ENCODE measurements at regions not wholly inside any gene's neighbourhood (a gene's known extent, or its start where the extent isn't known, plus 50 kb on each side); places are given as distances from the start of the nearest gene placed in this dataset.

GRCh38 chr2:120567128-120567527, 168.5 kb upstream of the GLI2 start:
- no peak for DNase-seq (ENCODE audit: low read depth in 2 of 2)

GRCh38 chr2:120568089-120568974, 167.3 kb upstream of the GLI2 start:
- DNase-seq (ENCODE audit: low read depth in 2 of 2): no peak

DNA sequence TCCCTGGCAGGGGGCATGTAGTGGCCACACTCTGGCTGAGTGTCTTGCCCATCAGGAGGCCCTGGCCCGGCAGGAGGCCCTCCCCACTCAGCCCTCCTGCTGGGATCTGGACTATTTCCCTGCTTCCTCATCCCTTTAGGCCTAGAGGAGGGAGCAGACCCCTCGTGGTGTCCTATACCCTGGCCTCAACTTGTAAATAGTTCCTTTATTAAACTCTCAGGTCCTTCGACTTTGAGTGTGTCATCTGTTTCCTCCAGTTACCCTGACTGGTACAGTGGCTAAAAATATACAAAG, 166.7 kb upstream of the GLI2 start:
- no peak for DNase-seq (ENCODE audit: low read depth in 2 of 2)

DNA sequence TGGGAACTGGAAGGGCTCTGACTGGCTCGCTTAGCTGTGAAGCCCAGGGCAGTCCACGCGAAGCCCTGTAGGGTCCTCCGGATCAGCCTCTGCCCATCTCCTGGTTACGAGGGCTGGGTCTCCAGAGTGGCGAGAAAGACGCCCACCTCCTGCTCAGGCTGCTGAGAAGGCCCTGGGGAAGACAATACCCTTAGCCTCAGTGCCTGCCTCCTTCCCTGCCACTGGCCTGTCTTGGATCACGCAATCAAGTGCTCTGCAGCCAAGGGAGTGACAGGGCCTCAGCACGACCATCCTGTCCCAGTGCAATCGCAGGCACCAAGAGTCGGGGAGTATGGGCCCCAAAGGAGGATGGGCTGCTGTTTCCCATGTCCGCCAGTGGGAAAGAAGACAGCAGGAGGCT, 165.7 kb upstream of the GLI2 start:
- no peak for DNase-seq (ENCODE audit: low read depth in 2 of 2)

DNA sequence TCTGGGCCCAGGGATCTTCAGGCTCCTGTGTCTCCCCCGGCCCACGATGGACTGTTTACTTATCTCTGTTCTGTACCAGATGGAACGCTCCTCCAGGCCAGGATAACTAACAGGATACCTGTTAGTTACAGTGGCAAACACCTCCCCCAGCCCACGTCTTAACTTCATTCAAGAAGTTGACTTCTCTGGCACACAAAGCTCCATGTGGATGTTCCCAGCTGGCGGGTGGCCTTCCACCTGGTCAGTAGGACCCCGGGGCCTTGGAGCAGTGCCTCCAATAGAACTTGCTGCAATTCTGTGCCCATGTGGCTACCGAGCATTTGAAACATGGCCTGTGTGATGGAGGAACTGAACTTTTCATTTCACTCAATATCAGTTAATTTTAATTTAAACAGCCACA, 165.1 kb upstream of the GLI2 start:
- DNase-seq (ENCODE audit: low read depth in 2 of 2): no peak

- no peak for DNase-seq (ENCODE audit: low read depth in 2 of 2)
Observed at GRCh38 chr2:120571015-120571728, 164.5 kb upstream of the GLI2 start.

GRCh38 chr2:120572226-120572625, 163.4 kb upstream of the GLI2 start:
- DNase-seq (ENCODE audit: low read depth in 2 of 2): no peak

DNA sequence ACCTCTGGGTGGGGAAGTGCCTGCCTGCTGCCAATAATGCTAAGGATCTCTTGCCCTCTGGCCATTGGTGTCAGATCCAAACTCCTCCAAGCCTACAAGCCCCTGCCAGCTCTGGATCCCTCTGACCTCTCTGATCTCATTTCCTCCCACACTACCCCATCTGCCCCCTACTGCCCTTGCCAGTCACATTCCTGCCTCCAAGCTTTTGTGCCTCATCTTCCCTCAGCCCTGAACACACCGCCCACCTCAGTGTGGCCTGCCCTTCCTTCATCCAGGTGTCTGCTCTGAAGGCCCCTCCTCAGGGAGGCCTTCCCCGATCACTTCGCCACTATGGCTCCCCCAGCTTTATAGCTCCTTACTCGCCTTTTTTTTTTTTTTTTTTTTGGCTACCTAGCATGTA, 161.0 kb upstream of the GLI2 start:
- no peak for DNase-seq (ENCODE audit: low read depth in 2 of 2)

DNA sequence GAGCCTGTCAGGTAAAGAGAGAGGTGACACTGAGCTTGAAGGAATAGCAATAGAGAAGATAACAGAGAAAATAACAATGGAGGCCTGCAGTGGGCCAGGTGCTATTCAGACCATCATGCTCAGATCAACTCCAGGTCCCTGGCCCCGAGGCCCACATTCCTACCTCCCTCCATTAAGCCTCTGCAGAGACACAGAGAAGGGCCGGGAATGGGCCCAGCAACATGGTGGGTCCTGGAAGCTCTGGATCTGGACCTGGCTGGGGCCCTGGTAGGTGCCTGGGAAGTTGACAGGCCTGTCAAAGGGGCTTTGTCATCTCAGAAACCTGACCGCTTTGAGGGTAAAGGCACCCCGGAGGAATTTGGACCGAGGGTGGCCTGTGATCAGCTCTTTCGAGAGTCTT, 159.7 kb upstream of the GLI2 start:
- DNase-seq (ENCODE audit: low read depth in 2 of 2): no peak

- no peak for DNase-seq (ENCODE audit: low read depth in 2 of 2)
Observed at GRCh38 chr2:120576509-120577474, 158.9 kb upstream of the GLI2 start.

- DNase-seq (ENCODE audit: low read depth in 2 of 2): no peak
Observed at GRCh38 chr2:120577721-120578295, 157.9 kb upstream of the GLI2 start.

DNA sequence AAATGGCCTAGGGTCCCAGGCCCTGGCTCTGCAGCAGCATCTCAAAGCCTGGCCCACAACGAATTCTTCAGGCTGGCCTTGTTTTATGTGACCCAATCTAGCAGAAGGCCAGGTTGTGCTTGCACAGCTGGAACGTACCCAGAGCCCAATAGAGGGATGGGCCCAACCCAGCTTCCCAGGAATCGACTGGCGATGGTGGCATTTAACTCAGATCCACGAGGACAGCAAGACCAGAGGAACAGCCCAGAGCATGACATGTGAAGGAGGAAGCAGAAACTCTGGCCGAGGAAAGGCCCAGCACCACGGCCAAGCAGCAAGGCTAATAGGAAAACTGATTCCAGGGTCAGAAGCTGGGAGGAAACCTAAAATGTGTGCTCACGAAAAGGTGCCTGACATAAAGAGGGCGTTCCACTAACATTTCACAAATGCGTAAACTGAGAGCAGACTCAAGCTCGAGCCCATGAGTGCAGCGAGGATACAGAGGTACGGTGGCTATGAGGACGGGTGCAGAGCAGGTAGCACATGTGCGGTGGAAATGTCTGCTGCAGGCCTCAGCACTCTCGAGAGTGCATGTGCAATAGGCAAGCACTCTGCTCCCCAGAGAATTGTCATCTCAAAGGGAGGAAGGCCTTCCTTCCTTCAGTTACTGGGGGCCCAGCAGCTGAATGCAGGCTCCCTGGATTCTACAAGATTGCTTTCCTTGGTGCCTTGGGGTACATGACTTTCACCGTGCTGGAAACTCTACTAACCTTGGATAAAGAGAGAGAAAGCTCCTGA, 156.9 kb upstream of the GLI2 start:
- DNase-seq (ENCODE audit: low read depth in 2 of 2): no peak

DNA sequence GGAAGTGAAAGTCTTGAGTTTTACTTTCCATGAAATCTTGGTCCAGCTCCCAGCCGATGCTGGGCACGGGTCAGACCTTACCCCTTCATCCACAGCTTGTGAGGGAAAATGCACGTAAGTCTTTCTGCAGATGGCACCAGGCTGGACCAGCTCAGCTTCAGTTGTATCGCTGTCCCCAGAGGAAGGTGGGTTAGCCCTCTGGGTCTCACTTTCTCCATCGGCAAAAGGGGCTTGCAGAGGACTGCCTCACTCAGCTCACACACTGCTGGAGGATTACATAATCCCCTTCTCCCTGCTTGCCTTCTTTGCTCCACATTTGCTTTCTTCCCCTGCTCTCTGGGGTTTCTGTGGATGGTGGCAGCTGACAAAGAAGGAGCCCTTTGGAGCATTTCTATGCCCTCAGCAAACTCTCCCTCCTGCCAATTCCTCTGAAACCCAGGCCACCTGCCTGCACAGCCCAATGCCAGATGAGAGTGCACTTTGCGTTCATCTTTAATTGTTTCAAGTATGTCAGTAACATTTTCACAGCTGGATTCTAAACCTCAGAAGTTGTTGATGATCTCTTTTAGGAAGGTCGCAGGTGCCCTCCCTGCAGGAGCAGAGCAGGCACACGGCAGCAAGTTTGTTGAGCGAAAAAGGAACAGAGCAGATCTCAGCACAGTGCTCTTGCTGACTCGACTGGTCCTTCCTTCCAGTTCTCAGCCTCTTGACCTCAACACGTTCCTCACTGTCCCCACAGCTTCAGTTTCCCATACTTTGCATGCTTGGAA, 155.6 kb upstream of the GLI2 start:
- DNase-seq (ENCODE audit: low read depth in 2 of 2): no peak

DNA sequence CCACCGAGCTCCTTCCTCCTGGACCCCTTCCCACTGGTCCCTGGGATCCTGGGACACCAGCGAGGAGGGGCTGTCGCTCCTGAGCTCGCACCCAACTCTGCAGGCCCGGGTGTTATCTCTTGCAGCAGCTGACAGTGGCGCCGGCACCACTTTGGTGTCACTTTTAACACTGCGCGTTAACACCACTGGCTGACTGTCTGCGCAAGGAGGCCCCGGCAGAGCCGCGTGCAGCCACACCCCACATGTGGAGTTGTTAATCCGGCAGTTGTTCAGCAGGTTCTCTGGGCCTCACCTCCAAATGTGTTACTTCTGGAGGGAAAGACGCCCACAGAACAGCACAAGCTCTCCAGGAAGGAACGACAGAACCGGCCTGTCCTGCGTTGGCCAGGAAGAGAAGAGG, 155.0 kb upstream of the GLI2 start:
- no peak for DNase-seq (ENCODE audit: low read depth in 2 of 2)

DNA sequence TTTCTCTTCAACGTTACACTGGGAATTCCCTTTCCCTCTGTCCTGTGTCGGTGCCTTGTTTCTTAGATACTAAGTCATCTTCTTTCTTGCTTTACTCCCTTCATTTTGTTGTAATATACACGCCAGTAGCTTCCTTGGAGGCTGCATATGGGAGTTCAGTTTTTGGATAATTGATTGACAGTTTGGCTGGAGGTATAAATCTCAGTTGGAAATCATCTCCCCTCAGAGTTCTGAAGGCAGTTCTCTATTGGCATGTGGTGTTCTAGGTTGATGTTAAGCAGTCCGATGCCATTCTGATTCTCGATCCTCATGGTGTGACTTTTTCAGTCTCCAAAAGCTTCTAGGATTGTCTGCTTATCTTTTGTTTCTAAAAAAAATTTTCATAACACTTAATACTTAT, 152.5 kb upstream of the GLI2 start:
- DNase-seq (ENCODE audit: low read depth in 2 of 2): no peak

GRCh38 chr2:120583851-120584570, 151.7 kb upstream of the GLI2 start:
- no peak for DNase-seq (ENCODE audit: low read depth in 2 of 2)

DNA sequence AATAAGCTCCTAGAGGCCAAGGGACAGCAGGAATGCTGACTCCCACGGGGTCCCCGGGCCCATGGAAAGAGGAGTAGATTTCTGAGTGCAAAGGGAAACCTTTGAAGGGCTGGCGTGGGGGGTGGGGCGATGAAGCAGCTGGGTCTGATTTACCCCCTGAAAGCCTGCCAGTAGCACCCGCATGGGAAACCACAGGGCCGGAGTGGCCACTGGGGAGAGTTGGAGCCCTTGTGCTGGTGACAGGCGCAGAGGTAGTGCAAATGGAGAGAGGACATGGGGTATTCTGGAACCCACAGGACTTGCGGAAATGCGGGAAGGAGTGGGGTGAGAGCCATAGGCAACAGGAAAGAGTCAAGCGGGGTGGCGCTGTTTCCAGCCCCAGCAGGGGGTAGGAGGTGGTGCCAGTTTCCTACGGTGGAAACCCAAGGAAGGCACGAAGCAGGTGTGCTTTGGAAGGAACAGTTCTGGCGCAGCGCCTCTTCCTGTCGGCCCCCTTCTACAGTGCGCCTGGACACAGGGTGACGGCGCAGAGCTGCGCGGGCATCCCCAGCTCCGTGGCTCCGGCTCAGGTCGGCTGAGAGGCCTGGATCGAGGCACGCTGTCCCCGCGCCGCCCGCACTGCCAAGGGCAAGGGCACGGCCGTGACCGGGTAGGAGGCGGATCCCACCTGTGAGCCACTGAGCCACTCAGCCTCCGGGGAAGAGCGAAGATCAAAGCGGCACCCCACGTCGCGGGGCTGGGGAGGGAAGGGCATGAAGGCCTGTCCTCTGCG, 149.0 kb upstream of the GLI2 start:
- no peak for DNase-seq (ENCODE audit: low read depth in 2 of 2)

DNA sequence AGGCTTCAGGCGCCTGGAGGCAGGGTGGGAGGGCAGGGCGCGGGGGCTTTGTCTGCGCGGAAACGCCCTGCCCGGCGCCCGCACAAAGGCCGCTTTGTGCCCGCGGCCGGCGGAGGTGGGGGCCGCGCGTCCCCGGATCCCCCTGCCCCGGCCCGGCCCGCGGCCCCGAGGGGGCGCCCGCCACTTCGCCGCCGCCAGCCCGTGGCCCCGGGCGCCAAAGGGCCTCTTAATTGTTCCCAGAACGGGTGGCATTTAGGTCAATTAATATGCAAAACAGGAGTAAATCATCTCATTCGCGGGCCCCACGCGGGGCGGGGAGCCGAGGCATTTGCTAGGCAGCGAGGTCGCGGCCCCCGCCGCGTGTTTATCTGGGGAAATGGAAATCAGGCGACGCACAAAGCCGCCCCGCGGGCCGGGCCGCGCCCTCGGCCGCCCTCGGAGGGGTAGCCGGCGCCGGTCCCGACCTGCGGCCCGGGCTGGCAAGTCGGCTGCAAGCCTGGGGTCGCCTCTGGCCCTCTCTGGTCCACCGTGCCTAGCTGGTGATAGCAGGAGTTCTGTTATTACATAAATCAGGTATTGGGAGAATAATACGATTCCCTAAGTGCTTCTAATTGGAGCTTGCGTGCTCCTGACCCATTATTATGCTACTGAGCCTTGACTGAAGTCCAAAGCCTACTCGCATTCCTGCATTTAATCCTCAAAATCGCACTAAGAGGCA, 148.2 kb upstream of the GLI2 start:
- no peak for DNase-seq (ENCODE audit: low read depth in 2 of 2)
